ENCODE measurements at regions not wholly inside any gene's neighbourhood (a gene's known extent, or its start where the extent isn't known, plus 50 kb on each side); places are given as distances from the start of the nearest gene placed in this dataset.

GRCh38 chr1:57696904-57697303 is 273.0 kb upstream of the DAB1 start:
- intact Hi-C loops (cut with DNase I) = no loop called here

GRCh38 chr1:57696043-57696442 is 272.2 kb upstream of the DAB1 start:
- TF ChIP-seq CTCF (IDR thresholded peaks at IDR 0.05) = no peak
- TF ChIP-seq POLR2A (IDR thresholded peaks at IDR 0.05) = no peak
- WGBS, 4 donors = 45 to 51% (median 46%) methylated on average over 2 of the region's 2 CpGs

More at GRCh38 chr1:57696904-57697303, 273.0 kb upstream of the DAB1 start:
- Histone ChIP-seq H3K27me3 (no peaks in the 10 kb centered on the region), H3K36me3 (no peaks in the 10 kb centered on the region), H3K4me3 (no peak overlapping the region), H3K9me3 (peaks cover 0 to 21% (median 0%) of the 10 kb centered on the region in 12 donors), H3K4me1 (no peaks in the 10 kb centered on the region), H3K27ac (no peak overlapping the region)
- DNase-seq = no peak
- ATAC-seq = no peak
- no peak for TF ChIP-seq CTCF (IDR thresholded peaks at IDR 0.05)
- no peak for TF ChIP-seq POLR2A (IDR thresholded peaks at IDR 0.05)
- WGBS, 4 donors = 73 to 93% (median 91%) methylated on average over 1 of the region's 1 CpG

GRCh38 chr1:57686306-57686705 is 262.4 kb upstream of the DAB1 start:
- whole genome bisulfite sequencing, 4 donors = 93 to 97% (median 95%) methylated on average over 3 of the region's 3 CpGs
- peaks cover 0 to 60% (median 10%) of the 10 kb centered on the region in 12 donors for H3K9me3 ChIP-seq
- no peak for ATAC-seq
- intact Hi-C loops (cut with DNase I) = no loop called here
- TF ChIP-seq POLR2A (IDR thresholded peaks at IDR 0.05) (no peak), CTCF (IDR thresholded peaks at IDR 0.05) (no peak)
- no peak overlapping the region for H3K27ac ChIP-seq
- no peaks in the 10 kb centered on the region for H3K36me3 ChIP-seq
- H3K4me1 ChIP-seq = no peaks in the 10 kb centered on the region
- no peak for DNase-seq
- H3K4me3 ChIP-seq = no peak overlapping the region
- no peaks in the 10 kb centered on the region for H3K27me3 ChIP-seq

More at GRCh38 chr1:57696043-57696442, 272.2 kb upstream of the DAB1 start:
- H3K9me3 ChIP-seq = peaks cover 0 to 27% (median 0%) of the 10 kb centered on the region in 12 donors
- intact Hi-C loops (cut with DNase I) = no loop called here
- DNase-seq (no peak), ATAC-seq (no peak)
- H3K36me3 ChIP-seq = no peaks in the 10 kb centered on the region
- no peaks in the 10 kb centered on the region for H3K27me3 ChIP-seq
- H3K4me3 ChIP-seq = no peak overlapping the region
- no peak overlapping the region for H3K27ac ChIP-seq
- no peaks in the 10 kb centered on the region for H3K4me1 ChIP-seq

- Histone ChIP-seq H3K4me3 (no peak overlapping the region), H3K27ac (no peak overlapping the region), H3K4me1 (no peaks in the 10 kb centered on the region), H3K27me3 (no peaks in the 10 kb centered on the region), H3K9me3 (peaks cover 0 to 40% (median 5%) of the 10 kb centered on the region in 12 donors), H3K36me3 (no peaks in the 10 kb centered on the region)
- ATAC-seq (no peak), DNase-seq (no peak)
- intact Hi-C loops (cut with DNase I) = no loop called here
- WGBS, 4 donors = 60 to 75% (median 62%) methylated on average over 5 to 7 of the region's 7 CpGs
- TF ChIP-seq POLR2A (IDR thresholded peaks at IDR 0.05) (no peak), CTCF (IDR thresholded peaks at IDR 0.05) (no peak)
Observed at GRCh38 chr1:57683037-57683942, 259.4 kb upstream of the DAB1 start.
